Vagina (tissue), 2 donors: ENCODE measurements at regions not wholly inside any gene's neighbourhood (a gene's known extent, or its start where the extent isn't known, plus 50 kb on each side); places are given as distances from the start of the nearest gene placed in this dataset.

Experiments used
- CTCF ChIP-seq, 3 experiments: fragments of 450-650 bp in 2 of 3; fragments of 200-600 bp in 1 of 3; sonication (generic) in 1 of 3; IDR thresholded peaks; one replicate each; pipeline ENCODE4 v1.5.1; 2017 to 2019; ENCODE audit warnings: antibody characterized with exemption in 3 of 3, mild to moderate bottlenecking in 2 of 3, moderate library complexity in 2 of 3
- POLR2A ChIP-seq, 2 donors: fragments of 450-650 bp; IDR thresholded peaks; one replicate each; pipeline ENCODE4 v1.6.1; 2017; ENCODE audit warnings: antibody characterized with exemption in 2 of 2, mild to moderate bottlenecking in 2 of 2, moderate library complexity in 2 of 2
- POLR2AphosphoS5 ChIP-seq, 2 donors: sonication (generic); formaldehyde crosslinking; IDR thresholded peaks; one replicate each; pipeline ENCODE4 v1.9.0; 2017; ENCODE audit warnings: antibody characterized with exemption in 2 of 2, mild to moderate bottlenecking in 2 of 2, low read depth in 1 of 2; ENCODE audit not compliant: insufficient read depth in 1 of 2

GRCh38 chr12:69154585-69155363 is 84.6 kb upstream of the CPSF6 start:
- TF ChIP-seq CTCF (IDR thresholded peaks at IDR 0.05) (peak; percentile 75 to 87 (median 84)), POLR2A (IDR thresholded peaks at IDR 0.05) (no peak), POLR2AphosphoS5 (IDR thresholded peaks at IDR 0.05; ENCODE audit: insufficient read depth in 1 of 2, low read depth in 1 of 2) (no peak)
